ENCODE measurements at regions not wholly inside any gene's neighbourhood (a gene's known extent, or its start where the extent isn't known, plus 50 kb on each side); places are given as distances from the start of the nearest gene placed in this dataset.
A peak's percentile ranks its signal among the peaks of the same experiment; 100 is the strongest.

- no peak for TF ChIP-seq JUND (IDR thresholded peaks at IDR 0.05; ENCODE audit: low read depth)
- in situ Hi-C loops (cut with HindIII; ENCODE audit: low pct_unique_long_range_greater_than_20kb, low sequenced_read_pairs) = no loop called here
- DNase-seq (ENCODE audit: low read depth in 1 of 2, low spot score in 1 of 2) = peak in 1 of 2 experiments; percentile 7
Measured at GRCh38 chr18:6543330-6543908, 128.7 kb upstream of the L3MBTL4 start.

GRCh38 chr18:6546229-6546628 is 131.5 kb upstream of the L3MBTL4 start:
- TF ChIP-seq JUND (IDR thresholded peaks at IDR 0.05; ENCODE audit: low read depth) = no peak
- no peak for DNase-seq (ENCODE audit: low read depth in 1 of 2, low spot score in 1 of 2)
- in situ Hi-C loops (cut with HindIII; ENCODE audit: low pct_unique_long_range_greater_than_20kb, low sequenced_read_pairs) = no loop called here

GRCh38 chr18:6547476-6547875 is 132.8 kb upstream of the L3MBTL4 start:
- DNase-seq (ENCODE audit: low read depth in 1 of 2, low spot score in 1 of 2) = no peak
- no peak for TF ChIP-seq JUND (IDR thresholded peaks at IDR 0.05; ENCODE audit: low read depth)
- in situ Hi-C loops (cut with HindIII; ENCODE audit: low pct_unique_long_range_greater_than_20kb, low sequenced_read_pairs) = no loop called here

GRCh38 chr18:6553234-6553900 is 138.7 kb upstream of the L3MBTL4 start:
- in situ Hi-C loops (cut with HindIII; ENCODE audit: low pct_unique_long_range_greater_than_20kb, low sequenced_read_pairs) = no loop called here
- TF ChIP-seq JUND (IDR thresholded peaks at IDR 0.05; ENCODE audit: low read depth) = no peak
- no peak for DNase-seq (ENCODE audit: low read depth in 1 of 2, low spot score in 1 of 2)

- in situ Hi-C loops (cut with HindIII; ENCODE audit: low pct_unique_long_range_greater_than_20kb, low sequenced_read_pairs) = no loop called here
- no peak for TF ChIP-seq JUND (IDR thresholded peaks at IDR 0.05; ENCODE audit: low read depth)
- DNase-seq (ENCODE audit: low read depth in 1 of 2, low spot score in 1 of 2) = no peak
Measured at GRCh38 chr18:6557057-6557769, 142.5 kb upstream of the L3MBTL4 start.

GRCh38 chr18:6557770-6558248 is 143.1 kb upstream of the L3MBTL4 start:
- TF ChIP-seq JUND (IDR thresholded peaks at IDR 0.05; ENCODE audit: low read depth) = no peak
- in situ Hi-C loops (cut with HindIII; ENCODE audit: low pct_unique_long_range_greater_than_20kb, low sequenced_read_pairs) = no loop called here
- DNase-seq (ENCODE audit: low read depth in 1 of 2, low spot score in 1 of 2) = no peak

- TF ChIP-seq JUND (IDR thresholded peaks at IDR 0.05; ENCODE audit: low read depth) = no peak
- DNase-seq (ENCODE audit: low read depth in 1 of 2, low spot score in 1 of 2) = no peak
- in situ Hi-C loops (cut with HindIII; ENCODE audit: low pct_unique_long_range_greater_than_20kb, low sequenced_read_pairs) = no loop called here
Measured at GRCh38 chr18:6558446-6559156, 143.9 kb upstream of the L3MBTL4 start.

- in situ Hi-C loops (cut with HindIII; ENCODE audit: low pct_unique_long_range_greater_than_20kb, low sequenced_read_pairs) = no loop called here
- DNase-seq (ENCODE audit: low read depth in 1 of 2, low spot score in 1 of 2) = no peak
Measured at GRCh38 chr18:6559296-6559695, 144.6 kb upstream of the L3MBTL4 start.

GRCh38 chr18:6561016-6561415 is 146.3 kb upstream of the L3MBTL4 start:
- TF ChIP-seq JUND (IDR thresholded peaks at IDR 0.05; ENCODE audit: low read depth) = no peak
- DNase-seq (ENCODE audit: low read depth in 1 of 2, low spot score in 1 of 2) = no peak
- in situ Hi-C loops (cut with HindIII; ENCODE audit: low pct_unique_long_range_greater_than_20kb, low sequenced_read_pairs) = no loop called here

More at GRCh38 chr18:6559296-6559695, 144.6 kb upstream of the L3MBTL4 start:
- TF ChIP-seq JUND (IDR thresholded peaks at IDR 0.05; ENCODE audit: low read depth) = no peak

- in situ Hi-C loops (cut with HindIII; ENCODE audit: low pct_unique_long_range_greater_than_20kb, low sequenced_read_pairs) = no loop called here
- no peak for DNase-seq (ENCODE audit: low read depth in 1 of 2, low spot score in 1 of 2)
- TF ChIP-seq JUND (IDR thresholded peaks at IDR 0.05; ENCODE audit: low read depth) = no peak
Measured at GRCh38 chr18:6561420-6561861, 146.7 kb upstream of the L3MBTL4 start.

GRCh38 chr18:6561862-6562291 is 147.2 kb upstream of the L3MBTL4 start:
- DNase-seq (ENCODE audit: low read depth in 1 of 2, low spot score in 1 of 2) = peak in 1 of 2 experiments; percentile 0
- in situ Hi-C loops (cut with HindIII; ENCODE audit: low pct_unique_long_range_greater_than_20kb, low sequenced_read_pairs) = no loop called here
- no peak for TF ChIP-seq JUND (IDR thresholded peaks at IDR 0.05; ENCODE audit: low read depth)

- TF ChIP-seq JUND (IDR thresholded peaks at IDR 0.05; ENCODE audit: low read depth) = no peak
- no peak for DNase-seq (ENCODE audit: low read depth in 1 of 2, low spot score in 1 of 2)
- in situ Hi-C loops (cut with HindIII; ENCODE audit: low pct_unique_long_range_greater_than_20kb, low sequenced_read_pairs) = no loop called here
Measured at GRCh38 chr18:6563896-6564295, 149.2 kb upstream of the L3MBTL4 start.

All from T47D (cell line).